ENCODE measurements at regions not wholly inside any gene's neighbourhood (a gene's known extent, or its start where the extent isn't known, plus 50 kb on each side); places are given as distances from the start of the nearest gene placed in this dataset.

DNA sequence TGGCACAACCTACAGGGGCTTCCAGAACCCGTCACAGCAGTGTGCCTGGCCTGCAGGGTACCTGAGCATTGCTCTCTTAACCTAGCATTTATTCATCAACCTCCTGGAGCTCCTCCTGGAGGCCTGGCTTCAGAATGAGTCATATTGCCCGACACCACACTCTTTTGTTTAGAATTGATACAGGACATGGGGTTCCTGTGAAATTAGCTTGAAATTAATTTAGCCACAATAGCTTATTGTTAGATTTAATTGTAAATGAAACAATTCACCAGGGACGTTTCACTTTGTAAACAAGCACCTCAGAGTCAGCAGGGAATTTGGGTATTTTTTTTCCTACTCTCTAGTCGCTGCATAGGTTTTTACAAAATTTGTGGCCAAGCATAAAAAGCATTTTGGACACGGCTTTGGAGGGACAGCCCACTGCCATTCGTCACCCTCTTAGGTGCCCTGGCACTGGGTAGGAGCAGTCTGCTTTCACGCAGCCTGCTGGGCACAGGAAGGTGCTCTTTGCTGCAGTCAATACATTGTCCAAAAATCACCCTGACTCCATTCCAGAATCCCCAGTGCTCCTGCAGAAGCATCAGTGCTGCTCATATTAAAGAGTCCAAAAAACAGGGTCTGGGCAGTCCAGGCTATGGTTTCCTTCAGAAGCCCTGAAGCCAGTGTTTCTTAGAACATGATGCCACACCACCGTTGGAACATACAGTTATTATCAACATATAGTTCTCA lies 60.8 kb upstream of the MEF2A start:
- Mint-ChIP-seq H3K36me3 (ENCODE audit: insufficient read depth) (no peaks in the 10 kb centered on the region), H3K9me3 (no peaks in the 10 kb centered on the region), H3K4me1 (ENCODE audit: low read depth) (peaks cover 42% of the 10 kb centered on the region), H3K27me3 (ENCODE audit: low read depth) (peaks cover 5% of the 10 kb centered on the region), H3K4me3 (no peak overlapping the region)
- ATAC-seq (no peak), DNase-seq (no peak)

GRCh38 chr15:99506399-99506798 lies 59.4 kb upstream of the MEF2A start:
- Mint-ChIP-seq H3K27me3 (ENCODE audit: low read depth) (peaks cover 5% of the 10 kb centered on the region), H3K4me1 (ENCODE audit: low read depth) (peaks cover 42% of the 10 kb centered on the region), H3K36me3 (ENCODE audit: insufficient read depth) (no peaks in the 10 kb centered on the region), H3K4me3 (no peak overlapping the region), H3K9me3 (no peaks in the 10 kb centered on the region)
- ATAC-seq (no peak), DNase-seq (no peak)

GRCh38 chr15:99507016-99507503 lies 58.7 kb upstream of the MEF2A start:
- no peak overlapping the region for H3K4me3 Mint-ChIP-seq
- H3K9me3 Mint-ChIP-seq = no peaks in the 10 kb centered on the region

GRCh38 chr15:99507504-99508310 lies 58.1 kb upstream of the MEF2A start:
- H3K4me1 Mint-ChIP-seq (ENCODE audit: low read depth) = peaks cover 39% of the 10 kb centered on the region
- H3K4me3 Mint-ChIP-seq = no peak overlapping the region
- no peaks in the 10 kb centered on the region for H3K9me3 Mint-ChIP-seq
- ATAC-seq = no peak
- no peak for DNase-seq
- H3K27me3 Mint-ChIP-seq (ENCODE audit: low read depth) = peaks cover 2% of the 10 kb centered on the region
- no peaks in the 10 kb centered on the region for H3K36me3 Mint-ChIP-seq (ENCODE audit: insufficient read depth)

More at GRCh38 chr15:99507016-99507503, 58.7 kb upstream of the MEF2A start:
- Mint-ChIP-seq H3K27me3 (ENCODE audit: low read depth) (peaks cover 2% of the 10 kb centered on the region), H3K4me1 (ENCODE audit: low read depth) (peaks cover 41% of the 10 kb centered on the region), H3K36me3 (ENCODE audit: insufficient read depth) (no peaks in the 10 kb centered on the region)
- DNase-seq (no peak), ATAC-seq (no peak)

DNA sequence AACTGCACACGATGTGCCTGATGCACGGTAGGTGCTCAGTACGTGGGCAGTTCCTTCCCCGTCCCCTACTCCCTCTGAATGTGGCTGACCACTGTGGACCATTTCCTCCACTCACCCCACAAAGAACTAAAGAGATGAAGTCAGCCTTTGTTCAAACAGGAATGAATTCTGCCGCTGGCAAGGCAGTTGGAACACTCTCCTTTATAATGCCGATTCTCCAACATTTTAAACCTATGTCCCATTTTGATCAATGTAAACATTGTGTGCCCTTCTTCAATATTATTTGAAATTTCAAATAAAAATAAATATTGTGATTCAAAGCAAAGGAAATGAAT lies 57.5 kb upstream of the MEF2A start:
- Mint-ChIP-seq H3K36me3 (ENCODE audit: insufficient read depth) (no peaks in the 10 kb centered on the region), H3K9me3 (no peaks in the 10 kb centered on the region), H3K4me3 (no peak overlapping the region), H3K4me1 (ENCODE audit: low read depth) (peaks cover 36% of the 10 kb centered on the region), H3K27me3 (ENCODE audit: low read depth) (no peaks in the 10 kb centered on the region)
- DNase-seq = no peak
- no peak for ATAC-seq

DNA sequence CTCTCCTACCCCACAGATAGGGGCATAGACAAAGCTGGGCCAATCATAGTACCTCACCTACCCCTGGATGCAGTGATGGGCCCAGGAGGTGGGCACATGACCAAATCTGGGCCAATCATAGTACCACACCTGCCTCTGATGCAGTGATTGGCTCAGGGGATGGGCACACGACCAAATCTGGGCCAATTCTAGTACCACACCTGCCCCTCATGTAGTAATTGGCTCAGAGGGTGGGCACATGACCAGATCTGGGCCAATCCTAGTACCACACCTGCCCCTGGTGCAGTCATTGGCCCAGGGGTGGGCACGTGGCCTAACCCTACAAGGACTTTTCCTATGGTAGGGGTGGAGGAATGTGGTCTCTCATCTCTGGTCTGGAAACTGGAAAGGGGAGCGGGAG lies 56.9 kb upstream of the MEF2A start:
- H3K4me3 Mint-ChIP-seq = no peak overlapping the region
- DNase-seq (no peak), ATAC-seq (no peak)
- no peaks in the 10 kb centered on the region for H3K36me3 Mint-ChIP-seq (ENCODE audit: insufficient read depth)
- peaks cover 32% of the 10 kb centered on the region for H3K4me1 Mint-ChIP-seq (ENCODE audit: low read depth)
- no peaks in the 10 kb centered on the region for H3K9me3 Mint-ChIP-seq
- no peaks in the 10 kb centered on the region for H3K27me3 Mint-ChIP-seq (ENCODE audit: low read depth)

GRCh38 chr15:99509686-99510461 lies 55.9 kb upstream of the MEF2A start:
- Mint-ChIP-seq H3K4me3 (no peak overlapping the region), H3K9me3 (no peaks in the 10 kb centered on the region), H3K4me1 (ENCODE audit: low read depth) (peaks cover 30% of the 10 kb centered on the region), H3K36me3 (ENCODE audit: insufficient read depth) (no peaks in the 10 kb centered on the region), H3K27me3 (ENCODE audit: low read depth) (no peaks in the 10 kb centered on the region)
- ATAC-seq (no peak), DNase-seq (no peak)

DNA sequence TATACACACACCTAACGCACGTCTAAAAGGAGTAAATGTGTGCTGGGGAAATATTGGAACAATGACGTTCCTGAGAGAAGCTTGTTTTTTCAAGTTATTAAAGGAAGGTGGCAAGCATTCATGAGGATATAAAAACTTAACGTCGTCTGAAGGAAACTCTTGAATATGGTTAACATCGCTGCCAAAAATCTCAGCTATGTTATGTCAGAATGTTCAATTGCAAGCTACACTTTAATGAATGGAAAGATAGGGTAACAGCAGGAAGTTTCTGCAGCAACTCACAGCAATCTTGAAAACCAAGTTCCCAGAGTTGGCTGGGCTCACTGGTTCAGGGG lies 54.3 kb upstream of the MEF2A start:
- Mint-ChIP-seq H3K27me3 (ENCODE audit: low read depth) (no peaks in the 10 kb centered on the region), H3K4me3 (no peak overlapping the region), H3K4me1 (ENCODE audit: low read depth) (peaks cover 30% of the 10 kb centered on the region), H3K36me3 (ENCODE audit: insufficient read depth) (no peaks in the 10 kb centered on the region), H3K9me3 (no peaks in the 10 kb centered on the region)
- DNase-seq (no peak), ATAC-seq (no peak)

GRCh38 chr15:99511866-99512661 lies 53.7 kb upstream of the MEF2A start:
- Mint-ChIP-seq H3K27me3 (ENCODE audit: low read depth) (no peaks in the 10 kb centered on the region), H3K4me1 (ENCODE audit: low read depth) (peaks cover 30% of the 10 kb centered on the region), H3K36me3 (ENCODE audit: insufficient read depth) (no peaks in the 10 kb centered on the region), H3K9me3 (no peaks in the 10 kb centered on the region), H3K4me3 (no peak overlapping the region)
- DNase-seq = no peak
- no peak for ATAC-seq

GRCh38 chr15:99514306-99514705 lies 51.5 kb upstream of the MEF2A start:
- Mint-ChIP-seq H3K36me3 (ENCODE audit: insufficient read depth) (no peaks in the 10 kb centered on the region), H3K4me1 (ENCODE audit: low read depth) (peaks cover 24% of the 10 kb centered on the region), H3K9me3 (no peaks in the 10 kb centered on the region), H3K4me3 (no peak overlapping the region), H3K27me3 (ENCODE audit: low read depth) (no peaks in the 10 kb centered on the region)
- no peak for ATAC-seq
- DNase-seq = no peak
